ENCODE measurements at regions not wholly inside any gene's neighbourhood (a gene's known extent, or its start where the extent isn't known, plus 50 kb on each side); places are given as distances from the start of the nearest gene placed in this dataset.

GRCh38 chr20:24132246-24132645, 143.7 kb upstream of the GGTLC1 start:
- no peak for DNase-seq
- Mint-ChIP-seq H3K27ac (ENCODE audit: unreplicated experiment) (no peak overlapping the region), H3K9me3 (ENCODE audit: unreplicated experiment) (peaks cover 2% of the 10 kb centered on the region), H3K36me3 (ENCODE audit: unreplicated experiment) (no peaks in the 10 kb centered on the region), H3K27me3 (ENCODE audit: unreplicated experiment) (no peaks in the 10 kb centered on the region), H3K4me1 (ENCODE audit: low read depth, unreplicated experiment) (peaks cover 2% of the 10 kb centered on the region), H3K4me3 (ENCODE audit: unreplicated experiment) (no peak overlapping the region)
- TF ChIP-seq CTCF (IDR thresholded peaks at IDR 0.05; ENCODE audit: partially characterized antibody, unreplicated experiment): no peak

GRCh38 chr20:24131684-24132083, 143.1 kb upstream of the GGTLC1 start:
- DNase-seq: no peak
- no peak overlapping the region for H3K4me3 Mint-ChIP-seq (ENCODE audit: unreplicated experiment)
- peaks cover 2% of the 10 kb centered on the region for H3K9me3 Mint-ChIP-seq (ENCODE audit: unreplicated experiment)
- TF ChIP-seq CTCF (IDR thresholded peaks at IDR 0.05; ENCODE audit: partially characterized antibody, unreplicated experiment): no peak
- no peaks in the 10 kb centered on the region for H3K27me3 Mint-ChIP-seq (ENCODE audit: unreplicated experiment)
- H3K4me1 Mint-ChIP-seq (ENCODE audit: low read depth, unreplicated experiment): peaks cover 2% of the 10 kb centered on the region
- no peaks in the 10 kb centered on the region for H3K36me3 Mint-ChIP-seq (ENCODE audit: unreplicated experiment)
- H3K27ac Mint-ChIP-seq (ENCODE audit: unreplicated experiment): no peak overlapping the region

- Mint-ChIP-seq H3K9me3 (ENCODE audit: unreplicated experiment) (peaks cover 3% of the 10 kb centered on the region), H3K27me3 (ENCODE audit: unreplicated experiment) (no peaks in the 10 kb centered on the region), H3K4me3 (ENCODE audit: unreplicated experiment) (no peak overlapping the region), H3K27ac (ENCODE audit: unreplicated experiment) (no peak overlapping the region), H3K36me3 (ENCODE audit: unreplicated experiment) (no peaks in the 10 kb centered on the region), H3K4me1 (ENCODE audit: low read depth, unreplicated experiment) (peaks cover 2% of the 10 kb centered on the region)
- DNase-seq: no peak
- no peak for TF ChIP-seq CTCF (IDR thresholded peaks at IDR 0.05; ENCODE audit: partially characterized antibody, unreplicated experiment)
Observed at GRCh38 chr20:24131281-24131680, 142.7 kb upstream of the GGTLC1 start.

GRCh38 chr20:24129641-24130040, 141.1 kb upstream of the GGTLC1 start:
- TF ChIP-seq CTCF (IDR thresholded peaks at IDR 0.05; ENCODE audit: partially characterized antibody, unreplicated experiment): no peak
- H3K4me1 Mint-ChIP-seq (ENCODE audit: low read depth, unreplicated experiment): peaks cover 2% of the 10 kb centered on the region
- no peaks in the 10 kb centered on the region for H3K36me3 Mint-ChIP-seq (ENCODE audit: unreplicated experiment)
- no peaks in the 10 kb centered on the region for H3K27me3 Mint-ChIP-seq (ENCODE audit: unreplicated experiment)
- H3K9me3 Mint-ChIP-seq (ENCODE audit: unreplicated experiment): peaks cover 4% of the 10 kb centered on the region
- no peak overlapping the region for H3K27ac Mint-ChIP-seq (ENCODE audit: unreplicated experiment)
- H3K4me3 Mint-ChIP-seq (ENCODE audit: unreplicated experiment): no peak overlapping the region
- no peak for DNase-seq

- peaks cover 2% of the 10 kb centered on the region for H3K9me3 Mint-ChIP-seq (ENCODE audit: unreplicated experiment)
Observed at GRCh38 chr20:24124951-24125650, 136.5 kb upstream of the GGTLC1 start.

More at GRCh38 chr20:24124951-24125650, 136.5 kb upstream of the GGTLC1 start:
- DNase-seq: no peak
- Mint-ChIP-seq H3K4me1 (ENCODE audit: low read depth, unreplicated experiment) (no peaks in the 10 kb centered on the region), H3K36me3 (ENCODE audit: unreplicated experiment) (no peaks in the 10 kb centered on the region), H3K27me3 (ENCODE audit: unreplicated experiment) (no peaks in the 10 kb centered on the region), H3K27ac (ENCODE audit: unreplicated experiment) (no peak overlapping the region), H3K4me3 (ENCODE audit: unreplicated experiment) (no peak overlapping the region)
- TF ChIP-seq CTCF (IDR thresholded peaks at IDR 0.05; ENCODE audit: partially characterized antibody, unreplicated experiment): no peak
